Progenitor cell of endocrine pancreas (in vitro differentiated cells): ENCODE measurements at regions not wholly inside any gene's neighbourhood (a gene's known extent, or its start where the extent isn't known, plus 50 kb on each side); places are given as distances from the start of the nearest gene placed in this dataset.

Source experiments
- DNase-seq: peaks from one replicate; pipeline ENCODE4 v3.0.0; 2021; ENCODE audit warnings: low spot score; ENCODE audit not compliant: unreplicated experiment
- H3K27ac Mint-ChIP-seq: 2 replicates; pipeline ENCODE4 v1.8.0; 2021; ENCODE audit warnings: mild to moderate bottlenecking, moderate library complexity, mixed read lengths
- H3K27me3 Mint-ChIP-seq: 2 replicates; pipeline ENCODE4 v1.8.0; 2021; ENCODE audit warnings: mixed read lengths
- H3K36me3 Mint-ChIP-seq: 2 replicates; pipeline ENCODE4 v1.8.0; 2022; ENCODE audit warnings: mixed read lengths; ENCODE audit not compliant: insufficient read depth
- H3K4me1 Mint-ChIP-seq: 2 replicates; pipeline ENCODE4 v1.8.0; 2021; ENCODE audit warnings: low read depth, mixed read lengths
- H3K4me3 Mint-ChIP-seq: 2 replicates; pipeline ENCODE4 v1.8.0; 2021; ENCODE audit warnings: low read depth, mild to moderate bottlenecking, moderate library complexity, mixed read lengths
- H3K9me3 Mint-ChIP-seq: 2 replicates; pipeline ENCODE4 v1.8.0; 2021; ENCODE audit warnings: low read depth, mixed read lengths
- CTCF ChIP-seq: fragments of 200-600 bp; sonication (generic); IDR thresholded peaks from one replicate; pipeline ENCODE4 v1.5.0; 2021; ENCODE audit warnings: antibody characterized with exemption, mild to moderate bottlenecking; ENCODE audit not compliant: unreplicated experiment

DNA sequence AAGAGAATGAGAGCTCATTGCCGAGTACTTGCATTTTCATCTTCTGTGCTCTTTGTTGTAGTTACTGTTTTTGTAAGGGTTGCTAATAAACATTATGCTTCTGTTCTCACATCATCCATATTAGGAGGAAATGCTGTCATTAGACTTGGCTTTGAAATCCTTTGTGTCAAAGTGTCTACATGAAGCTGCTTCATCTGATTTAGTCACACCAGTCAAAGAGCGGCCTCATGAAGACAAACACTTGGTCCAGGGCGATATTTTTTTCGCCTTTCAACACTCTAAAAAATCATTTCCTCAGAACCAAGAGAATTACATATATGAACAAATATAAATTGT is 105.0 kb downstream of the SPRY2 start:
- Mint-ChIP-seq H3K4me3 (no peak overlapping the region), H3K27me3 (no peaks in the 10 kb centered on the region), H3K27ac (no peak overlapping the region), H3K4me1 (peaks cover 11% of the 10 kb centered on the region), H3K36me3 (peaks cover 1% of the 10 kb centered on the region), H3K9me3 (no peaks in the 10 kb centered on the region)
- DNase-seq = no peak
- no peak for TF ChIP-seq CTCF

- H3K9me3 Mint-ChIP-seq = no peaks in the 10 kb centered on the region
- H3K4me1 Mint-ChIP-seq = peaks cover 11% of the 10 kb centered on the region
- TF ChIP-seq CTCF = no peak
- peaks cover 1% of the 10 kb centered on the region for H3K36me3 Mint-ChIP-seq
- no peak overlapping the region for H3K4me3 Mint-ChIP-seq
- H3K27me3 Mint-ChIP-seq = no peaks in the 10 kb centered on the region
- no peak overlapping the region for H3K27ac Mint-ChIP-seq
- no peak for DNase-seq
Measured at GRCh38 chr13:80235166-80235966, 105.6 kb downstream of the SPRY2 start.

DNA sequence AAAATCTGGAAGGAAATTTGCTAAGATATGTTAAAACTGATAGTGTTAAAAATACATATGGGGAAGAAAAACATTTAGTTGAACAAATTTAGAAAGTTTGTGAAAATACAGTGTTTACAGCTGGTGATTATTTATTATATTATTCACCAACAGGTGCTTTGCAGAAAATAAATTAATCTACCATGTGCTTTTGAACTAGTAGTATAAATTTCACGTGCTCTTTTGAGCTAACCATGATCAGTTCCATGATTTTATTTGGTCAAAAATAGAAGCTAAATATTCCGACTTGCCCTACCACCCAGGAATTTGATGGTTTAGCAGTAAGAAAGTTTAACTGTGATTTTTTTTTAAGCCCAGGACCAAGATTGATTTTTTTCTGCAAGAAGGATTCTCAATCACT is 113.3 kb downstream of the SPRY2 start:
- Mint-ChIP-seq H3K27me3 (no peaks in the 10 kb centered on the region), H3K9me3 (peaks cover 4% of the 10 kb centered on the region)
- TF ChIP-seq CTCF = no peak

GRCh38 chr13:80226645-80227044 is 114.3 kb downstream of the SPRY2 start:
- Mint-ChIP-seq H3K4me1 (no peaks in the 10 kb centered on the region), H3K36me3 (no peaks in the 10 kb centered on the region), H3K4me3 (no peak overlapping the region), H3K27ac (no peak overlapping the region), H3K9me3 (peaks cover 4% of the 10 kb centered on the region), H3K27me3 (no peaks in the 10 kb centered on the region)
- TF ChIP-seq CTCF = no peak
- DNase-seq = no peak

More for the DNA sequence above, 113.3 kb downstream of the SPRY2 start:
- Mint-ChIP-seq H3K27ac (no peak overlapping the region), H3K4me3 (no peak overlapping the region), H3K36me3 (no peaks in the 10 kb centered on the region), H3K4me1 (no peaks in the 10 kb centered on the region)
- no peak for DNase-seq

- Mint-ChIP-seq H3K9me3 (peaks cover 5% of the 10 kb centered on the region), H3K27me3 (no peaks in the 10 kb centered on the region), H3K4me3 (no peak overlapping the region), H3K4me1 (no peaks in the 10 kb centered on the region), H3K27ac (no peak overlapping the region), H3K36me3 (no peaks in the 10 kb centered on the region)
- no peak for TF ChIP-seq CTCF
- DNase-seq = no peak
Measured at GRCh38 chr13:80224468-80224867, 116.5 kb downstream of the SPRY2 start.
